Limb (tissue), 2 donors: ENCODE measurements at regions not wholly inside any gene's neighbourhood (a gene's known extent, or its start where the extent isn't known, plus 50 kb on each side); places are given as distances from the start of the nearest gene placed in this dataset.

Source experiments
- DNase-seq, 2 donors: peaks; one replicate each; pipeline ENCODE4 v3.0.0-alpha.2; 2016; ENCODE audit errors: extremely low spot score in 2 of 2

DNA sequence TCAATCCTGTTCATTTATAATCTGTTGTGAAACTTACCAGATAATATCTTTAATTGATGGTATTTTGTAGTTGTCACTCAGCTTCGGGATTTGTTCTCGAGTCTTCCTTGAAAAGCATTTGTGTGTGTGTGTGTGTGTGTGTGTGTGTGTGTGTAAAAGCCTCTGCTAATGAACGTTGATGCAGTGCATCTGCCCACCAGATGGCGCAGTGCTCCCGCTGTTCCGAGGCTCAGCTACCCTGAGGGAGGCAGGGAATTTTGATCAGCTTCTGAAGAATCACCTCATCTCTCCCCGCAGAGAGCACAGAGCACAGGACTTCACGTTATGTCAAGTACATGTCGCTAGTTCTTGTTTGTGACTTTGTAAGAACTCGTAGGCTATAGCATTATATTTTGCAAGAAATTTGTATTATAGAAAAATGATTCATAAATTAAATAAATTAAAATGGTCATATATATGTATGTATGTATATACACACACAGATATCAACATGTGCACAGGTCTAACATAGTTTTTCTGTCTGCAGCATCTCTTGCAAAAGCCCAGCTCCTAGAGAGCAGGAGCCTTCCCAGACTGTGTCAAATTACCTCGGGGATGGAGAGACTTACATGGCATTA lies 316.7 kb upstream of the IGFBP7 start:
- DNase-seq: peak; percentile 79 to 87

DNA sequence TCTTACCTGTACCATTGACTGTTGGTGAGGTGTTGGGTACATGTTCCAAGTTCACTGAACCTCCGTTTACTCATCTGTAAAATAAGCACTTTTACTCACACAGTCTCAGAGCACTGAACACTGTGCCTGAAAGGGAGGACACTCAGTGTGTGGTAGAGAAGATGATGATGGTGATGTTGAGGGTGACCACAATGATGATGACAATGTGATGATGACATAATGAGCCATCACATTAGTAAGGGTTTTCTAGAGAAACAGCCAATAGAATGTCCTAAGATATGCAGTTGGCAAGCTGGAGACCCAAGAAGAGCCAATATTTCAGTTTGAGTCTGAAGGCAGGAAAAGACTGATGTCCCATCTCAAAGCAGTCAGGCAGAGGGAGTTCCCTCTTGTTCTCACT lies 315.4 kb upstream of the IGFBP7 start:
- no peak for DNase-seq

DNA sequence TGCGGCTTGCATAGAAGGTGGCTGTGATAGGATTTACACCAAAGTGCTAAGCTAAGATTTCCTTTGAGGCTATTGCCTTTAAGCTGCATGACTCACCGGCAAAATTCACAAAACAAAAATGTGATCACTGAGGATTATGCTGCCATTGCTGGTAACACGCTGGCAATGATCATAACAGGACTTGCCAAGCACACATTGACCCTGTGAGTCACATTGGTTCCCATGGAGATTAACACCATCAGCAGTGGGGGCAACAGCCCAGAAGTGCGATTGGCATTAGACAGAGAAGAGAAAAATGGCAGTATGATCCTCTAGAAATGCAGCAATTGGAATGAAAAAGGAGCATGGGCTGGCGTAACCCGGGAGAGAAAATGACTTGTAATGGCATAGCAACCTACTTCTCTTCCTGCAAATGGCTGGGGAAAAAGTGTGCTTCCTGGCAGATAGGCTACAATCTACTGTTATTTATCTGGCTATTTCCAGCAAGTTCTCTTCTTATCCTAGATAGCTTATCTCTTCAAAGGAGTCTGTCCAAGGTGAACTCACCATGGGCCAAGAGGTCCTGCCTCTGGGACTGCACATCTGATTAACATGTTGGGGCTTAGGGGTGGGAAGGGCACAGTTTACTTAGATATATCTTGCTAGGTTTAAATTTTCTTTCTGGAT lies 314.2 kb upstream of the IGFBP7 start:
- no peak for DNase-seq

DNA sequence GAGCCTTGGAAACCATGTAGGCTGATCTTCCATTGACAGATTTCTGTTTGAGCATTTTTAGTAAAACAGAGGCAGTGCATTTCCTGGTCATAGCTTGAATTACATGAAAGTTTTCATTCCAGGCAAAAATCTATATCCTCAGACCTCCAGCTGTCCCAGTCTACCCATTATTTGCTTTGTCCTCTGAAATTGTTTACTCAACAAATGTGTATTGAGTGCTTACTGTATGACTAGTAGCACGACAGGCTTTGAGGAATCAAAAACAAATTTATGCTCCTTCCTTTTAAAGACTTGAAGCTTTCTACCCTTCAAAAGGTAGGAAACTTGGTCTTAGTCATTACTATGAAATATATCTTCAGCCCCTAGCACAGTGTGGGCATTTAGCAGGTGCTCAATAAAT lies 307.9 kb upstream of the IGFBP7 start:
- DNase-seq: no peak

DNA sequence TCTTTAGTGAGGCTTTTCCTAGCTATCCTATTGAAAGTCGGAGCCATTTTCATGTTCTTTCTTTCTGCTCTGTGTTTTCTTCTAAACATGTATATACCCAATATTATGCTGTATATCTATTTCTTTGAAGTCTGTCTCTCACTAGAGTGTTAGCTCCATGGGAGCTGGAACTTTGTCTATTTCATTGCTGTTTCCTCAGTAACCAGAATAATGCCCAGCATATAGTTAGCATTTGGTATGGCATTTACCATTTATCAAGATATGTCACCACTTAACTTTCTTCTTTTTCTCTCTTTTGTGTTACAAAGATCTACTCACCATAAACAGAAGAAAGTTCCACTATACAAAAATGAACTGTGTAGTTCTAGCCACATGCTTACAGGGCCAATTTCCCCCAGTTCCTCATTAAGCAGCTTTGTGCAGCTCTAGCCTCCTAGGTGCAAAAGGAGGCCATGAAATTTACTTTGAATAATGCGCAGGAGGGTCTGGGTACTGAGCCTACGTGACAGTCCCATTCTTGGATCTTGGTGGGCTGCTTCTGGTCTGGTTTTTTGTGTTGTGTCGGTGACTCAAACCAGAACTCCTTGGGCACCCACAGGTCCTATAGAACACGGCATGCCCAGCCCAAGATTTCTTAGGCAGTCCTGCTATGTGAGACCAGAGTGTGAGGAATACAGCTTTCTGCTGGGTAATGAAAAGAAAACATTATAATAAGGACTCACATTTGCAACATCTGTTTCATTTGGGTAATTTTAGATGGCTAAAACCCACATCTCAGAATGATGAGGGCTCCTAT lies 302.3 kb upstream of the IGFBP7 start:
- no peak for DNase-seq

DNA sequence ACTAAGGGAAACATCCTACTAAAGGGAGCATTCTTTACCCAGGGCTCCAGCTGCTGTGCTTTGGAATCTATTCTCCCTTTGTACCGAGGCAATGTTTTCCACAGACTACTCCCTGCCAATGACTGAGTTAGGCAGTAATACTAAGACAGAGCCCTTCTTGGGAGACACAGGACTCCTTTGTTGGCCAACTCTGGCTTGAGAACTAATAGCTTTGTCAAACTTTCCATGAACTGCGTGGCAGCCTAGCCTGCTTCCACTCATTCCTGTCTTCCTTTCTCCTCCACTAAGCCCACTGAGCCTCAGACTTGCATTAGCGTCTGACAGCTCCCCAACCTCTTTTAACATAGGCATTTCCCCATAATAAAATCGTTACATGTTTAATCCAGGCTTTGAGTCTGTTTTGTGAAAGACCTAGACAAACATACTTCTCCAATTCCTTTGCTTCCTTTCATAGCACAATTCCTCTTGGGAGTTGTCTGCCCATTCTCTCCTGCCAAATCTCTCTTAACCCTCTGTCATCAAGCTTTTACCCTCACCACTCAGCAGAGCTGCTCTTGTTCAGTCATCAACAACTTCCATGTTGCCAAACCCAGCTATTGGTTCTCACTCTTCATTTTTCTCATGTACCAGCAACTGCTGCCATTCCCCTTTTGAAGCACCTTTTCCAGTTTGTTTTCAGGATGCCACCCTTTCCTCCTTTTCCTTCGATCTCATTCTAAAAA lies 300.3 kb upstream of the IGFBP7 start:
- peak; percentile 35 to 63 for DNase-seq

DNA sequence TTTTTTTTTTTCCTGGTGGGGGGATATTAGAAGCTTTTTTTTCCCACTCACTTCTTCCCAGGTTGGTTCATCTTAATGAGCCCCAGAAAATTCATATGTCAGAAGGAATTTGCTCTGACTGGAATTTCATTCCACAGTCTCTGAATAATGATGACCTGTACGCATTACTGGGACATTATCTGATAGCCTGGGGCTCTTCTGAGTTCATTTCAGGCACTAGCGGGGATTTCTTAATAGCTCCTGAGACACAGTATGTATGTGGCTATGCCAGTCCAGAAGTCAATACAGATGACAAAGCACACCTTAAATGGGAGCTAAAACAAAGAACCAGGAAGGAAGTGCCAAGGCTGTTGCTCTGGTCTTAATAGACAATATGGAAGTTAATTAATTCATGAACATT lies 295.2 kb upstream of the IGFBP7 start:
- DNase-seq: no peak

DNA sequence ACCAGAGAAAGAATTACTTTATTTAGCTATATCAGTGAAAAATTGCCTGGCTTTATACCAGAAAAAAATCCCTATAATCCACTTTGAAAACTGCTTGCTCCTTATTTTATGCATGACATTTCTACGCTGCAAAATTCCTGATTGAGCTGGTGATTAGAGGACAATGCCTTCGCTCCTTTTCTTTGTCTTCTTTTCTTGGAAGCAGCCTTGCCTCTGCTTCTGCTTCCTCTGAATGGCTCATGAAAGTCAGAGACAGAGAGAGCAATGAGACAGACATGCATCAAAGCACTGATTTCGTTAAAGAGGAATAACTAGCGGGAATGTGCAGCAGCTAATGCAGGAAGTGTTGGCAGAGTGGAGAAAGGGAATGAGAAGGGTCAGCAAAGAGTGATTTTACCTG lies 294.3 kb upstream of the IGFBP7 start:
- no peak for DNase-seq

DNA sequence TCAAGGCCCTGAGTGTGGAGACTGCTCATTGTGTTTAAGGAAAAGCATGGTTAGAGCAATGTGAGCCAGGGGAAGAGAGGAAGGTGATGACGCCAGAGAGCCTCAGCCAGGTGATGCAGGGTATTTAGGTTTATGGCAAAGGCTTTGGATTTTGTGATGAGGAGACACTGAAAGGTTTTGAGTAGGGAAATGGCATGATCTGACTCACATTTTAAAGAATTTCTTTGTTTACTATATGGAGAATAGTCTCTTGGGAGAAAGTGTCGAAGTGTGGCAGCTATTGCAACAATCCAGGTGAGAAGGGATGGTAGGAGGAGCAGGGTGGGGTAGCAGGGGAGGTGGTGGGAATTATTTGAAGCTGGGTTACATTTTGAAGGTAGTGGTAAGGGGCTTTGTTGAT lies 293.4 kb upstream of the IGFBP7 start:
- DNase-seq: no peak

DNA sequence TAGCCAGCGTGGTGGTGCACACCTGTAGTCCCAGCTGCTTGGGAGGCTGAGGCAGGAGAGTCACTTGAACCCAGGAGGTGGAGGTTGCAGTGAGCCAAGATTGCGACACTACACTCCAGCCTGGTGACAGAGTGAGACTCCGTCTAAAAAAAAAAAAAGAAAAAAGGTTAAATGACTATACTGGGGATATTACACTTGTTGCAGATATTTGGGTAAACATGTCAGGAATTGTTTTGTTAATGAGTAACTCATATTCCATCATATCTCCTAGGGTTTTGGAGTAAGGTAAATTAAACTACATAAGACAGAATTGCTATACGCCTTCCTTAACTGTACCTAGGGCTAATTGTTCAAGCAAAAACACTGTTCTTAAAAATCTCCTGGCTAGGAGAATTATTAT lies 291.4 kb upstream of the IGFBP7 start:
- DNase-seq: no peak

DNA sequence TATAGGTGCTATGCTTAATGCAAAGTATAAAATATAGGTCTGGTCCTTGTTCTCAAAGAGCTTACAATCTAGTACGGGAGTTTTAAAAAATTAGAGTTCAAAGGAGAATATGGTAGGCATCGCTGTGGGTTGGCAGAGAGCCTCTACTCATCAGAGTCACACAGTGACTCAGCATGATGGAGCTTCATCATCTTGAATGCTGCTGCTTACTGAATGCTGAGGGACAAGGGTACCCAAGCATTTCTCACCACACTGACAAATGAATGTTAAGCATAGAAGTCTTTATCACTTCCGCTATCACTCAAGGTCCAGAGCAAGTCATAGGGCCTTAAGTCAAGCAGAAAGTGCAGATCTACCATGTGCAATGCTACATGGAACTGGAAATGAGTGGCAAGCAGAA lies 268.6 kb upstream of the IGFBP7 start:
- DNase-seq: no peak

DNA sequence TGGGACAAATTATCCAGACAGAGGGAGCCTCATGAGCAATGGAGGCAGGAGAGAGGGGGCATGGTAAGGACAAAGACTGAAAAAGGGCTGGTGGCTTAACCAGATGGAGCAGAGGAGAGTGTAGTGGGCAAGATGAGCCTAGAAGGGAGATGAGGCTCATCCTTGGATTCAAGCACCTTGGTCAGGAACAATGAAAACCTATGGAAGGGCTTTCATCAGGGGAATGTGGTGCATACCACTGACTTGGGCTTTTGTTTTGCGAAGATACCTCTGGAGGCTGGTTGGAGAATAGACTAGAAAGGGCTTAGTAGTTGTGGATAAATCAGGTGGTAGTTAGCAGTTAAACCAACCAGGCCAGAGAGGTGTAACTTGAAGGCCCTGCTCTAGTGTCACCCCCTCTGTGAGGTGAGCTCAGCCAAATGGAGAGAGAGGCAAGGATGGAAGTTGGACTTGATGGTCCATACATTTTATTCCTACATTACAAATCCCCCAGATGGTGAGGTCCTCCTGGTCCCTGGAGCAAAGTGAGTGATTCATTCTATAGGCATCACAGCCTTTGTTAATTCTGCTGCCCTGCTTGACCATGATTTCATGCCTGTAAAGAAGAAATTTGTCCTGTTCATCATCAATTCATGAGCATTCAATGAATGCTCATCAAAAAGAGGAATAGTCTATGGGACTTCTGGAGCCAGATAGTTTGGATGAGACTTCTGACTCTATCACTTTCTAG lies 264.8 kb upstream of the IGFBP7 start:
- DNase-seq: no peak

DNA sequence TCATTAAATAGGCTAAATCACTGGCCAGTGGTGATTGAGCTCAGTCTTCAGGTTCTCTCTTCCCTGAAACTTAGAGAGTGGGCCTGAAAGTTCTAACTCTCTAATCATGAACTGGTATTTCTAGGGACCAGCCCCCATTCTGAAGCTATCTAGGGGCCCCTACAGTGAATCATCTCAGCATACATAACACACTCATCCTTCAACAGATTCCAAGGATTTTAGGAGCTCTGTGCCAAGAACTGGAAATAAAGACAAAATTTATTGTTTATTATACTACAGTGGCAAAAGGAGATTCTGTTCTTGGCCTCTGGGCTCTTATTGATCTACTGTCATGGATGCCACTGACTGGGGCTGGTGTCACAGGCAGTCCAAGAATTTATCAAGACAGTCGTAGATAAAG lies 263.8 kb upstream of the IGFBP7 start:
- DNase-seq: no peak

DNA sequence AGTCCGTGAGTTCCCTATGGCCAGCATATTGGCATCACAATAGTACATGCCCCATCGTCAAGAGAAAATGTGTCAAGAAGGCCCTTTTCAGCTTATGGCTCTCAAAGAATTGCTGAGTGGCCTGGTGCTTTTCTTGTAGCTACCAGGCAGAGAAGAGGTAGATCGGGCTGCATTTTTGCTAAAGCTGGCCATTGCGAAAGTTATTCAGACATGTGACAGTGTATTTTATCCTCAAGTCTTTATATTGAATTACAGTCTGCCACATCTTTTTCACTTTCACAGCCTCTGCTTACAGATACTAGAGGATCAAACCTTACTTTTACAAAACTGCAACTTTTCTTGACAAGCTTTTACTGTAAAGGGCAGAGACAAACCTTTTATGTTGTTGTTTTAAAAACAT lies 261.5 kb upstream of the IGFBP7 start:
- no peak for DNase-seq

DNA sequence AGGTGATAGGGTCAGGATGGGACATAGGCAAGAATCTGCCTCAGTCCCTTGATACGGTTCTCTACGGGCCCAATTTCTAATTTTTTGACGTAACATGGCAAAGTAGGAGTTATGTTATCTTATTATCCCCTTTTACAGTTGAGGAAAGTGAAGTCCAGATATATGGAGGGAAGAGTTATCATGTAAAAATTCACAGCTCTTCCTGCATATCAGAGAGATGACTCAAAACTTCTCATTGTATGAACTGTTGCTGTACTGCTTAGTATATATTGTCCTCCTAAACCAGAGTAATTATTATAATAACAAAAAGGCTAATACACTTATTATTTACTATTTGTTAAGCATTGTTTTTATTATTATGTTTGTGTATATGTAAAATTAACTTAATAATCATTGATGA lies 260.5 kb upstream of the IGFBP7 start:
- no peak for DNase-seq

DNA sequence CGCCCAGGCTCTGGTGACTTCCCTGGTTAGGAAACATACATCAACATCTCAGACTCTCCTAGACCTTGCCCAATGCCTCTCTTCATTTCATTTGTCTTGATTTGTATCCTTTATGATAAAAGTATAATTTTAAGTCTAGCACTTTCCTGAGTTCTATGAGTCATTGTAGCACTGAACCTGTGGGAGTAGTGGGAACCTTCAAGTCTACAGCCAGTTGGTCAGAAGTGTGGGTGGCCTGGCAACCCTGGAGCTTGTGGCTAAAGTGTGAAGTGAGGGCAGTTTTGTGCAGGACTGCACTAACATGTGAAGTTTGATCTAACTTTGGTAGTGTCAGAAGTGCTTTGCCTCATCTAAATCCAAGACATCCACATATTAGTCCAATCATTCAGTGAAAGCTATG lies 259.3 kb upstream of the IGFBP7 start:
- DNase-seq: no peak

DNA sequence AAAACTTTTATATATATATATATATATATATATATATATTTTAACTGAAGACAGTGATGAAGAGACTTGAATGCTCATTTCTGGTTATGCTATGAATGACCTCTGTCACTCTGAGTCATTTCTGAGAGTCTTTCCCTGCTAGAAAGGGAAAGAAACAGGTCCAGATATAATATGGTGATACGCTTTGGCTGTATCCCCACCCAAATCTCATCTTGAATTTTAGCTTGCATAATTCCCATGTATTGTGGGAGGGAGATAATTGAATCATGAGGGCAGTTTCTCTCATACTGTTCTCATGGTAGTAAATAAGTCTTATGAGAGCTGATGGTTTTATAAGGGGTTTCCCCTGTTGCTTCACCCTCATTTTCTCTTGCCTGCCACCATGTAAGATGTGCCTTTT lies 254.1 kb upstream of the IGFBP7 start:
- no peak for DNase-seq

DNA sequence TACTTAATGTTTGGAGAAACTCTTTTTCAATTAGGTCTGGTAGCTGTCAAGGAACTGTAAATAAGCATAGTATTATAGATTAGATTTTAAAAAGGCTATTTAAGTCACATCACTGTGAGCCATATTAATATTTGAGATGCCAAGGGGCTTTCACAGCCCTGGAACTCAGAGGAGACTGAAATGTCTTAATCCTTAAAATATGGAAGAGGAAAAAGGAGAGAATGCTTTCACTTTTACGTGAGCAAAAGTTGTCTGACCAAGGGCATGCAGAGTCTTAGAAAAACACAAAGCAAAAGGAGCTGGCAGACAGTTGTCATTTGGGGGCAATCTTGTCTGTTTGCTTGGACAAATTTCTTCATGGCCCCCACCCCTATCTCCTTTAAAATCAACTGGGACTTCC lies 253.2 kb upstream of the IGFBP7 start:
- no peak for DNase-seq

DNA sequence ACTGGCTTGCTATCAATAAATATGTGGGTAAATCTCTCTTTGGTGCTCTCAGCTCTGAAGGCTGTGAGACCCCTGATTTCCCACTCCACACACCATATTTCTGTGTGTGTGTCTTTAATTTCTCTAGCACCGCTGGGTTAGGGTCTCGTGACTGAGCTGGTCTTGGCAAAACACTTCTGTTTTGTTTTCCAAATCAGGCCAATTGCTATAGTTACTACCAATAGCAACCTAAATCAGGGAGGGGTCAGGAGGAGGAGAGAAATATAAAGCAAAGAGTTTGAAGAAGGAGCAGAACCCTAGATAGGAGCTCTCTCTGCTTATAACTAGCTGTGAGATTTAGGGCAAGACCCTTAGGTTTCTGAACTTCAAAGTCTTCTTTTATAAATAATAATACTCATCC lies 250.5 kb upstream of the IGFBP7 start:
- no peak for DNase-seq

DNA sequence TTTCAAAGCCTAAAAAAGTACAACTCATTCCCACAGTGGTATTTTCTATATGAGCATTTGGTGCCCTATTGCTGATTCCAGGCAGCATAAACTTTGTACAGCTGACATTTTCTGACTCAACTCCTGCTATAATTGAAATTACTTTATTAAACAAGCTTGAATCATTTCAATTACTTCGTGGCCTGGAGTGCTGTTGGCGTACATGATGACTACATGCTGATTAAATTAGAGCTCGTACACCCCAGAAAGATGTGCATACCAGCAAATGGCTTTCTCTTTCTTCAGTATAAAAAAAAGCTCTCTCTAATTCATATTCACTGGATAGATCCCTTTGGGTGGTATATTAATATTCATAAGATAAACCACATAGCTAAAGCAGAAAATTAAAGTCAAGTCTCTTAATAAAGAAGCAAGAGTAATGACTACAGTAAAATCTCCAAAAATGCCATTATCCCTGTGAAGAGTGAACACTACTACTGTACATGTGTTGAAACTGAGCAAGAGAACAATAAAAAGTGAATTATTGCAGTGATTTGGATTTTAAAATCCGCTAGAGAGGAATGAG lies 245.0 kb upstream of the IGFBP7 start:
- no peak for DNase-seq

DNA sequence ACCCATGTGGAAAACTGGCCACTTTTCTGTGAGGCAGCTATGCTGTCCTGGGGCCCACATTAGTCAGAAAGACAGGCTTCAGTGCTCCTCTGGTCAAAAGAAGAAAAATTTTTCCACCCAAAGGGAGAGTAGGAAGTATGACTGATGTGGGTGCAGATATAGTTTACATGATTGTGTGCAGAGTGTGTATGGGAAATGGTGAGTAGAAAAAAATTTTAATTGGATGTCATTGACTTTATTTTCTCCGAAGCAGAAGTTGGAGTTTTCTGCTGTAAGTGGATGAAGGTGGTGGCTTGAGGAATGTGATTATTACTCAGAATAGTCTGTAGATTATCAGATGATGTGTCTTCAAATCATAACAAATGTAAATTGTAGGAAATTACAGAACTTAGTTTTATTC lies 241.5 kb upstream of the IGFBP7 start:
- DNase-seq: no peak
